Caco-2 (cell line): ENCODE measurements at regions not wholly inside any gene's neighbourhood (a gene's known extent, or its start where the extent isn't known, plus 50 kb on each side); places are given as distances from the start of the nearest gene placed in this dataset.

ENCODE experiments used
- BruUV-seq: library from RNA; stranded (reverse); fragments of 400-500 nt; replicated peaks from 2 replicates; lab custom pipeline; 2021; lab: Mats Ljungman, UMichigan
- CTCF ChIA-PET: fragments of 300-600 bp; sonication (Branson Sonifier 250); formaldehyde crosslinking; loops from one replicate; lab custom pipeline; 2022; ENCODE audit warnings: antibody characterized with exemption; lab: Charles Lee
- POLR2A ChIA-PET: fragments of 300-600 bp; sonication (Branson Sonifier 250); formaldehyde crosslinking; loops from one replicate; lab custom pipeline; 2022; ENCODE audit warnings: antibody characterized with exemption; lab: Charles Lee
- DNase-seq, 2 experiments: peaks; one replicate each; pipeline versions ENCODE4 v3.0.0 to v3.0.0-alpha.2; 2020 to 2022
- H3K27me3 ChIP-seq: replicated peaks from 2 replicates; pipeline ENCODE4 v1.6.0; 2011; ENCODE audit warnings: low read length; ENCODE audit not compliant: control insufficient read depth, insufficient read depth
- H3K36me3 ChIP-seq: 2 replicates; pipeline ENCODE4 v1.5.1; 2011; ENCODE audit warnings: low read length; ENCODE audit not compliant: control insufficient read depth, insufficient read depth
- H3K4me1 ChIP-seq: fragments of 250-450 bp; sonication (Bioruptor Pico); 2 replicates; pipeline ENCODE4 v1.5.1; 2020; ENCODE audit warnings: mild to moderate bottlenecking
- H3K4me3 ChIP-seq: 2 replicates; pipeline ENCODE4 v1.5.1; 2011; ENCODE audit warnings: low read depth, mild to moderate bottlenecking, control low read depth, low read length
- H3K9me3 ChIP-seq: fragments of 250-450 bp; sonication (Bioruptor Pico); 2 replicates; pipeline ENCODE4 v1.5.1; 2020; ENCODE audit warnings: mild to moderate bottlenecking, moderate library complexity
- H3K27ac Mint-ChIP-seq: one replicate; pipeline ENCODE4 v1.8.0; 2022; ENCODE audit warnings: mixed read lengths; ENCODE audit not compliant: unreplicated experiment
- H3K27me3 Mint-ChIP-seq: one replicate; pipeline ENCODE4 v1.8.0; 2022; ENCODE audit warnings: mixed read lengths; ENCODE audit not compliant: insufficient read depth, unreplicated experiment
- H3K36me3 Mint-ChIP-seq: one replicate; pipeline ENCODE4 v1.8.0; 2022; ENCODE audit warnings: mild to moderate bottlenecking, mixed read lengths; ENCODE audit not compliant: insufficient read depth, unreplicated experiment
- H3K4me1 Mint-ChIP-seq: one replicate; pipeline ENCODE4 v1.8.0; 2022; ENCODE audit warnings: low read depth, mixed read lengths; ENCODE audit not compliant: unreplicated experiment
- H3K4me3 Mint-ChIP-seq: one replicate; pipeline ENCODE4 v1.8.0; 2022; ENCODE audit warnings: mild to moderate bottlenecking, moderate library complexity, mixed read lengths; ENCODE audit not compliant: unreplicated experiment
- H3K9me3 Mint-ChIP-seq: one replicate; pipeline ENCODE4 v1.8.0; 2022; ENCODE audit warnings: mixed read lengths; ENCODE audit not compliant: unreplicated experiment
- CTCF ChIP-seq, 2 experiments: fragments of 200-600 bp in 1 of 2; IDR thresholded peaks; 1 replicate in 1 of 2; 2 replicates in 1 of 2; pipeline versions ENCODE4 v1.5.1 to v1.8.0; 2011 to 2022; ENCODE audit warnings: antibody characterized with exemption in 1 of 2, control low read depth in 1 of 2, inconsistent platforms in 1 of 2, low read depth in 1 of 2, low read length in 1 of 2, mild to moderate bottlenecking in 1 of 2, moderate library complexity in 1 of 2; ENCODE audit not compliant: insufficient read depth in 1 of 2, severe bottlenecking in 1 of 2, unreplicated experiment in 1 of 2
- intact Hi-C: fragments of 100-400 bp; cut with micrococcal nuclease; formaldehyde crosslinking; loops from one replicate; pipeline ENCODE4 v1.10.0; 2022; ENCODE audit not compliant: unreplicated experiment

DNA sequence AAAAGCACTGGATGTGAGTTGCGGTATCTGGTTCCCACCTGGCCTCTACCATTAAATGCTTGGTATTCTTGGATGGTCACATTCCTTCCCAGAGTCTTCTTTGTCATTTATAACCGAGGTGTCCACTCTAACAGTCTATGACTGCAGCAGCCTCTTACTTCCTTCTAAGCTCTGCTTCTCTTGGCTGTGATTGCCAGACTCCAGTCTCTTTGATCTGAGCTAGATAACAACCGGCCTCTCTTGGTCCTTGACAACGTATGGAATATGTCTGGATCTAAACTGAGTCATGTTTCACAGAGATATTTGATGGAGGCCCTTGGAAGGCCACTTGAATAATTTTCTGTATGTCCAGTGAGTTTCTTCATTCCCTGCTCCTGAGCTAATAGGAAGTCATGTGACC, 141.6 kb upstream of the TENM4 start:
- no peak for TF ChIP-seq CTCF (IDR thresholded peaks at IDR 0.05; ENCODE audit: insufficient read depth in 1 of 2, low read depth in 1 of 2, low read length in 1 of 2, severe bottlenecking in 1 of 2, unreplicated experiment in 1 of 2)
- DNase-seq: no peak
- POLR2A ChIA-PET: no interaction called here

DNA sequence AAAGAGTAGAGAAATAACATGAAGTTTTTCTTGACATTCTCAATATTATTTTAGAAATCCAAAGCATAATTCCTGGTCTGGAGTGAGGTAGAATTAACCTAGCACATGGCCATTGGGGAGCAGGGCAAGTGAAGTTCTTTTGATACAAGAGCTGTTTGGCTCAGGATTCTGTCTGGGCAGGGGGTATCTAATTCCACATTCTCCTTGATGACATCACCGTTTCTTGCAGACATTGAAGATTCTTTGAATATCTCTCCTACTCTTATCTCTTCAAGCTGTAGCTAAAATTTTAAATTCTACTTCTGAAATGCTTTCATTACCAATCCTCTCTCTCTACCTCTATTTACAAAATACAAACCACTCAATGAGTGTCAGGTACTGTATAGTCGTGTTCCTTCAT, 138.2 kb upstream of the TENM4 start:
- POLR2A ChIA-PET: no interaction called here
- no TSS peak for BruUV-seq

More for the DNA sequence above, 141.6 kb upstream of the TENM4 start:
- H3K4me3 Mint-ChIP-seq: no peak overlapping the region
- Histone ChIP-seq H3K4me3 (no peak overlapping the region), H3K9me3 (peaks cover 9% of the 10 kb centered on the region), H3K36me3 (no peaks in the 10 kb centered on the region), H3K4me1 (peaks cover 17% of the 10 kb centered on the region), H3K27me3 (no peaks in the 10 kb centered on the region)
- peaks cover 13% of the 10 kb centered on the region for H3K4me1 Mint-ChIP-seq
- no peak overlapping the region for H3K27ac Mint-ChIP-seq
- CTCF ChIA-PET: no interaction called here
- peaks cover 10% of the 10 kb centered on the region for H3K9me3 Mint-ChIP-seq
- BruUV-seq: no TSS peak
- H3K36me3 Mint-ChIP-seq: no peaks in the 10 kb centered on the region
- intact Hi-C loops: no loop called here
- no peaks in the 10 kb centered on the region for H3K27me3 Mint-ChIP-seq

DNA sequence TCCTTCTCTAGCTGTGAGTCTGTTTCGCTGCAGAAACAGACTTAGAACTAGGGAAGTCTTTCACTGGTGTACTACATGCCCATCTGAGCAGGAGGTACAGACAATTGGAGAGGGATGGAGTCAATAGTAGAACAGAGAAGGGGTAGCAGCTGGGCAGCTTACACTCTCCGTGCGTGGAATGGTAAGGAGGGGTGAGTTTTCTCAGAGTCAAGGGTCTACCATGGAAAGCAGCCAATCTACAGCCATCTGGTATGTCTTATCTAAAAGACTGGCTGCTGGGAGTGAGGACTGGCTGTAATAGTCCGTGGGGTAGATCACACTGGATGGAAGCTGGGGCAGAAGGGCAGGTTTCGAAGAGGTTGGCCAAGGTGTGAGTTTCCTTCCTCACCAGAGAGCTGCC, 137.3 kb upstream of the TENM4 start:
- no peaks in the 10 kb centered on the region for H3K9me3 Mint-ChIP-seq
- H3K27ac Mint-ChIP-seq: no peak overlapping the region
- ChIA-PET CTCF (interaction anchor here (0.9 kb wide), 1 partner anchor 9 kb away, joined by 3 read pairs; no protein-coding TSS in a partner anchor), POLR2A (no interaction called here)
- intact Hi-C loops: no loop called here
- no peak for DNase-seq
- Histone ChIP-seq H3K9me3 (no peaks in the 10 kb centered on the region), H3K4me1 (peaks cover 57% of the 10 kb centered on the region), H3K4me3 (no peak overlapping the region), H3K27me3 (no peaks in the 10 kb centered on the region), H3K36me3 (no peaks in the 10 kb centered on the region)
- no peaks in the 10 kb centered on the region for H3K36me3 Mint-ChIP-seq
- BruUV-seq: no TSS peak
- peaks cover 52% of the 10 kb centered on the region for H3K4me1 Mint-ChIP-seq
- no peak overlapping the region for H3K4me3 Mint-ChIP-seq
- TF ChIP-seq CTCF (IDR thresholded peaks at IDR 0.05; ENCODE audit: insufficient read depth in 1 of 2, low read depth in 1 of 2, low read length in 1 of 2, severe bottlenecking in 1 of 2, unreplicated experiment in 1 of 2): no peak
- no peaks in the 10 kb centered on the region for H3K27me3 Mint-ChIP-seq

More for the DNA sequence above, 138.2 kb upstream of the TENM4 start:
- intact Hi-C loops: no loop called here
- H3K36me3 Mint-ChIP-seq: no peaks in the 10 kb centered on the region
- no peak overlapping the region for H3K4me3 ChIP-seq
- H3K36me3 ChIP-seq: no peaks in the 10 kb centered on the region
- H3K4me1 ChIP-seq: peaks cover 47% of the 10 kb centered on the region
- peaks cover 43% of the 10 kb centered on the region for H3K4me1 Mint-ChIP-seq
- no peak for TF ChIP-seq CTCF (IDR thresholded peaks at IDR 0.05; ENCODE audit: insufficient read depth in 1 of 2, low read depth in 1 of 2, low read length in 1 of 2, severe bottlenecking in 1 of 2, unreplicated experiment in 1 of 2)
- CTCF ChIA-PET: no interaction called here
- DNase-seq: no peak
- H3K9me3 Mint-ChIP-seq: no peaks in the 10 kb centered on the region
- peaks cover 5% of the 10 kb centered on the region; the same call in 1 of the 2 replicates for H3K9me3 ChIP-seq
- no peak overlapping the region for H3K4me3 Mint-ChIP-seq
- no peaks in the 10 kb centered on the region for H3K27me3 ChIP-seq
- H3K27me3 Mint-ChIP-seq: no peaks in the 10 kb centered on the region
- H3K27ac Mint-ChIP-seq: no peak overlapping the region
